Left forelimb (tissue), 1 donor: ENCODE measurements at regions not wholly inside any gene's neighbourhood (a gene's known extent, or its start where the extent isn't known, plus 50 kb on each side); places are given as distances from the start of the nearest gene placed in this dataset.

Source experiments
- DNase-seq: peaks from one replicate; pipeline ENCODE4 v3.0.0-alpha.2; 2018; ENCODE audit warnings: low spot score

DNA sequence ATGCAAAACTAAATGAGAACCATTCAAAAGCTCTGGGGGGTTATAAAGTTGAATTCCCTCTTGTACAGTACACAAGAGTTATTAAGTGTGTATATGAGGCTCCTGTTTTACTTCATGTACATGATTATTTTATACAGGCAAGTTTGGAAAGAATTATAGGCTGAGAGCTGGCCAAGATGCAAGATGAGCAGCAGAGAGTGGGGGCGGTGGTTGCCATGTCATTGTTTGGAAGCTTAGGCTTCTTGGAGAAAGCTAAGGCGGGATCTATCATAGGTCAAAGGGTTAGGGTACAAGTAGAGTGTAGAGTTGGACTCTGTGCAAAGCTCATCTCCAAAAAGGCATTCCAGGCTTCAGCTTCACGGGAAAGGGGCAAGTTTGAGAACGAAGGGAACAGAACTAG is 297.1 kb upstream of the TBX3 start:
- no peak for DNase-seq

- no peak for DNase-seq
Observed at GRCh38 chr12:114976959-114977358, 293.0 kb upstream of the TBX3 start.

DNA sequence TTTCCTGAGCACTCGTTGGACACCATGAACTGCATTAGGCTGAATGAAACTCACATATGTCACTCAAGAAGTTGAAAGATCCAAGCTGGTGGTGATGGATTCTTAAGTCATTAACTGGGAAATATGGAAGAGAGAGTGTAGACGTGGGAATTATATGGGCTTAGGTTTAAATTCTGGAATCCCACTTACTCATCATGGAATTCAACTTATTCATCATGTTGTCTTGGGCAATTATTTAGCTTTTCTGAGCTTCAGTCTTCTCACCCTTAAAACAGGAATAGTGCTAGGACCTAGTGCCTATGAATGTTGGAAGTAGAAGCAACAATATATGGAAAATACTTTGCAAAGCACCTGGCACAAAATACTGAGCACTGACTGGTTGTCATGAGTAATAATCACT is 292.4 kb upstream of the TBX3 start:
- no peak for DNase-seq

DNA sequence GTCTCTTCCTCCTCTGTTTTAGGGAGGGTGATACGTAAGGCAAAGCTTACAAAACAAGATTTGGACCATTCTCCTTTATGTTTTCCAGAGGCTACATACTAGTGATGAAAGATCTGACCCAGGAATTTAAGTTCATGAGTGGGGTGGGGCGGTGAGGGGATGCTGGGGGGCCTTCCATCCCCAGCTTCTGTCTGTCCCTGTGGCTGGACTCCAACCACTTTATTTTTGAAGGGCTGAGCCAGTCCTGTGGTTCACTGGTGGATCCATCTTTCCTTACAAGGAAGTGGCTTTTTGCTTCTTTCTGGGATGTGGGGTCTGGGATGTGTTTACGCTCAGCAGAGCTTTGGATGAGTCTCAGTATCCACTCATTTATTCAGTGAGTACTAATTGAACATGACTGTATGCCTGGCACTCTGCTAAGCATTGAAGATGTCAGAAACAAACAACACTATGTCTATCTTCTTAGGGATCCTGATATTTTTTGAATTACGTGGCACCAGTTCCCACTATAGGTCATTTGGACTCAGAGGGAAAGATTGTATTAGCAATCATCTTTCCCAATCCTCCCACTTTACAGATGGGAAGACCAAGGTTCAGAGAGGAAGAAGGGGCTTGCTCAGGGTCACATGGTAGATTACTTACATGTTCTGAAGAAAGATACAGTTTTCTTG is 291.8 kb upstream of the TBX3 start:
- no peak for DNase-seq

GRCh38 chr12:114974826-114975639 is 291.1 kb upstream of the TBX3 start:
- no peak for DNase-seq

GRCh38 chr12:114974333-114974732 is 290.4 kb upstream of the TBX3 start:
- DNase-seq, result no peak

GRCh38 chr12:114968727-114969126 is 284.8 kb upstream of the TBX3 start:
- no peak for DNase-seq

DNA sequence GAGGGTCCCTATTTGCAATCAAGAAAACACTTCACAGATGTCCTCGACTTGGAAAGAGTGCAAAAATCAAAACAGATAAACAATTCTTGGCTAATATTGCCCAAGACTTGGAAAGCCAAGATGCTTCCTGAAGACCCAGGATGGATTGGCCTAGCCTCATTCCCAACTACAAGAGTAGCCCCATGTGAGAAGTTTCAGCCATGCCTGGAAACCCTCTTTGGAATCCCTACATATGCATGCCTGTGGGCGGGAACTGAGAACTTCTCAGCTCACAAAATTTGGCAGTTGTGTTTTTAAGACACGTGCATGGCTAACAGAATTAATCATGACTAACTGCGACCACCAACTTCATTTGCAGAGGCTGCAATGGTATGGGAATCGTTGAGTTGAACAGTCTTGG is 283.2 kb upstream of the TBX3 start:
- DNase-seq, result no peak

DNA sequence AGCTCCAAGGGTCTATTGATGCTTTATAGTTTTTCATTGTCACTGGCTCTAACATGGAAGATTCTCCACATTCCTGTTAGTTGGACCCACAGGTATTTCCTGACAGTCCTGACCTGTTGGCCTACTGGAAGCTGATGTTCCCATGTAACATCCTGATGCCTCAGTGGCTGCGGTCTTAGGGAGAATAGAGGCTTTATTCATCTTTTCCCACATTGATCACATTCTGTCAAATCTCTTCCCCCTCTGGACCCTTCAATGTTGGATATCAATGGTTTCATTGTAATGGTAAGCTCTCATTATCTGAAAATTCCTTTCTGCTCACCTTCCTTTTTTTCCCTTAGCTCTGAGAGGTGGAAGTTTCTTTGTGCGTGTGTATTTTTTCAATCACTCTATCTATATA is 280.9 kb upstream of the TBX3 start:
- DNase-seq, result no peak

- no peak for DNase-seq
Observed at GRCh38 chr12:114963846-114964245, 279.9 kb upstream of the TBX3 start.

DNA sequence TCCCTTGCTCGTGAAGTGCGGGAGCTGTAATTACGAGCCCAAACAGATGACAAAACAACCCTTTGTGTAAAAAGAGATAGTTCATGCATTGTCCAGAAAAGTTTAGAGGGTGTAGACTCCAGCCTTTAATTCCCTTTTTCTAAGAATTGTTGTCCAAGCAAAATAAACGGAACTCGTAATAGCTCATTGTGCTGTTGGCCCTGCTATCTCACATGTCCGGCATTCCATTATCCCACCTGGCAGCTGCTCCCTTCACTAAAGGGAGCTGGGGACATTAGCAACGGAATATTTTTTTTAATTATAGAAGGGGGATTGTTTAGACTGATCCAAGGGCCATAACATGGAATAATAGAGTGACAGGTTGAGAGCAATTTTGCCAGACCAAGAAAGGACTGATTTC is 277.5 kb upstream of the TBX3 start:
- DNase-seq, result no peak

DNA sequence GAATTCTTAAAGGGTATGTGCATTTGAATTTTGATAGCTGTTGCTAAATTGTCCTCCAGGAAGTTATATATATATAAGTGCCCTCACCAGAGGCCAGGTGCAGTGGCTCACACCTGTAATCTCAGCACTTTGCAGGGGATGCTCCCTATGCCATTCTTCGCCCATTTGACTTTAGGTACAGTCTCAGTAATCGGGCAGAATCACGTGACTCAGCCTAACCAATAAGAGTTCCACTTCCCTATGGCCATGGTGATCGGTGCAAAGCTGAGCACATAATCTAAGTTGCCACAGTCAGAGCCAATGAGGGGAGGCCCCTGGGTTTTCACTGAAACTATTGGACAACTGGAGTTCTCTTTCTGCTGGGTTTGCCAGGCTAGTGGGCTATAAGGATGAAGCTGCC is 274.6 kb upstream of the TBX3 start:
- no peak for DNase-seq

DNA sequence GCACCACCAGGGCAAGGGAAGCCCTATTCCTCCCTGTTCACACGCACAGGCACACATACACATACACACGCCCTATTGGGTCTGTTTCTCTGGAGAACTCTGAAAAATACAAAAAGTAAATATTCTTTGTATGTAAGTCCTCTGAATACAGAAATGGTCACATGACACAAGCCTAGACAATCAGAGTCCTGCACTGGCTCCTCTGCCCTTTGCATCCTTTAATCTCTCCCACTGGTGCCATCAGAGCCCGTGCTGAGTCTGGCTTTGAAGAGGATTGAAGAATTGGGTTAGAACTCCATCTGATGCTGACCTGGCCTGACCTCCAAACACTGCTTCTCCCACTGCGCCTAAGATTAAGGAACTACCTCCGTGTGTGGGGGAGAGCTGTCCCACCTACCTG is 273.2 kb upstream of the TBX3 start:
- DNase-seq, result no peak

- no peak for DNase-seq
Observed at GRCh38 chr12:114955414-114956014, 271.5 kb upstream of the TBX3 start.

GRCh38 chr12:114954511-114955055 is 270.6 kb upstream of the TBX3 start:
- no peak for DNase-seq

DNA sequence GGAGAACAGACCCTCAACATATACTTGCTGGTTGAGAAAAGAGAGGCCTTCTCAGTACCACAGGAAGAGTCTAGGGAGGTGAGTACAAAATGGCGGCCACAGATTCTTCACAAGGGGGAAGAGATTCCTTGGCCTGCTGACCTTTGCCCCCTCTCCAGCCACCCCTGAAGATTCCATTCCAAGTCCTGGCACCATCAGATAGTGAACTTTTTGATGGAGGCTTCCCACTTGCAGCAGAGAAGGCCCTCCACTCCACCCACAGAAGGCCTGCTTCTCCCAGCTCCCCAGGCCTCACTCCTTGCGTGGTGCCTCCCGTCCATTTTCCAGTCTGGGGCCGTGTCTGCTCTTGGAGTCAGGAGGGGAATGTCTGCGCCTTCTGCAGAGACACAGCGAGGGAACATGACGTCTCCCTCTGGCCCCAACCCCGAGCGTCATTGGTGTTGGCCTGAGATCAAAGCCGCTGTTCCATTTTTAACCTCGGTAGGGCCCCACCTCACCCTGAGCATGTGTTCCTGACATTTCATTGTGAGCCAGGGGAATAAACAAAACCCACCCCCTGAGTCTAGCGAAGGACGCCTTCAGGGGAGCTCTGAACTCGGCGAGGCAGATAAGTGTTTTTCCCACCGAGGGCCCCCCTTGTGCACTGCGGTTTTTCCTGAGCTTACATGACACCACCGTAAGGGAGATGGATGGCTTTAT is 268.7 kb upstream of the TBX3 start:
- peak; percentile 71 for DNase-seq

DNA sequence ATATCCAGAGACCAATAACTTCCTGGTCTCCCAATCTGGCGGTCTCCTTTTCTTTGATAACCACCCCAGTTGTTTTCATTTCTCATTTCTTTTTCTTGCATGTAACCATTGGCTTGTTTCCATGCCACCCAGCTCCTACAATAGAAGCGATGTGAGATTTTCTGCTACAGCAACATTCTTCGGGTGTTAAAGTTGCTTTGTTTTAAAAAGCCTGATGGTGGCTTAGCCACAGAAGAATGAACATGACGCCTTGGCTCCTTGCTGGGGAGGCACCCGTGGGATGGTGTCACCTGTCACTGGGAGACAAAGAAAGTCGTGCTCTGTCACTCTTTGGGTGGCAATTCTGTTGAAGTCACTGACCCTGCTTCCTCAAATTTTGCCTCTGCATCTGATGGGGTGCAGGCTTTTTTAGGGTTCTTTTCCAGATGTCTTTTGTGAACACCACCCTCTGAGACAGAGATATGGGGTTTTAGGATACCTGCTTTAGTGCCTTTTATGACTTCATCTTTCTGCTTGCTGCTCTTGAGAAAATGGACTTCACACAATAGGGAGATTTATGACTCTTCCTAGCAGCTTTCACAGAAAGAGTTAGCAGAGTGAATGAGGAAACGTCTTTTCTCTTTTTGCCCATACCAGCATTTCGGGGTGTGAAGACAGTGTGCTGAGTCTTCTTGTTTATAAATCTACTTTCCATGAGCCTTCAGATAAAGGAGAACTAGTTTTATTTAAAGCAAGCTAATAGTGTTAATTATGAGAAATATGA is 265.3 kb upstream of the TBX3 start:
- no peak for DNase-seq

GRCh38 chr12:114945351-114945750 is 261.4 kb upstream of the TBX3 start:
- no peak for DNase-seq

DNA sequence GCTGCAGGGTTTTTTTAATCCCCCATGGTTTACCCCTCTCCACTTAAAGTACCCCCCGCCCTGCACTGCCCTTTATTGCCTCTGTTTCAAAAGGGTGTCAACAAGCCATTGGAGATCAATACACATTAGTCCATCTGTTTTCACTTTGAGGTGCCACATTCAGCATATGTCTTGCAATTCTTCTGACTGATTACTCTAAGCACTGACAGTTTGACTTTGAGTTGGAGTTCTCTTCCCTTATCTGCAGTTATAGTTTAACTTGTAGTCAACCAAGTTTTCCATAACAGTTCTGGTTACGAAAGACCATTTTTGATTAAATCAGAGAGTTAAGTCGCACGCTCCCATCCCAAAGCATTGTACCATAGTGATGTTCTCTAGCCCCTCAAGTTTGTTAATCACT is 260.8 kb upstream of the TBX3 start:
- no peak for DNase-seq

- no peak for DNase-seq
Observed at GRCh38 chr12:114943601-114944000, 259.6 kb upstream of the TBX3 start.

GRCh38 chr12:114938487-114939210 is 254.7 kb upstream of the TBX3 start:
- DNase-seq, result no peak
